Esophagus squamous epithelium (tissue), 5 donors: ENCODE measurements at regions not wholly inside any gene's neighbourhood (a gene's known extent, or its start where the extent isn't known, plus 50 kb on each side); places are given as distances from the start of the nearest gene placed in this dataset.

ENCODE experiments used
- DNase-seq: peaks from one replicate; lab custom pipeline; 2025; lab: John Stamatoyannopoulos, UW
- H3K27ac ChIP-seq, 4 donors: fragments of 200-600 bp; sonication (generic); one replicate each; pipeline ENCODE4 v1.5.1; 2016 to 2019; ENCODE audit warnings: mild to moderate bottlenecking in 1 of 4
- H3K27me3 ChIP-seq, 4 donors: fragments of 200-600 bp; sonication (generic); 1 replicate in 3 of 4; 2 replicates in 1 of 4; pipeline versions ENCODE4 v1.5.1 to v1.6.0; 2017 to 2021; ENCODE audit warnings: antibody characterized with exemption in 1 of 4
- H3K36me3 ChIP-seq, 3 donors: fragments of 200-600 bp; sonication (generic); one replicate each; pipeline ENCODE4 v1.5.1; 2016 to 2019
- H3K4me1 ChIP-seq, 3 donors: fragments of 200-600 bp; sonication (generic); one replicate each; pipeline ENCODE4 v1.5.1; 2017 to 2019
- H3K4me3 ChIP-seq, 4 donors: fragments of 200-600 bp; sonication (generic); 1 replicate in 3 of 4; 2 replicates in 1 of 4; pipeline ENCODE4 v1.5.1; 2016 to 2019; ENCODE audit warnings: mild to moderate bottlenecking in 2 of 4, moderate library complexity in 1 of 4
- H3K9me3 ChIP-seq, 3 donors: fragments of 200-600 bp; sonication (generic); one replicate each; pipeline ENCODE4 v1.5.1; 2016 to 2019
- CTCF ChIP-seq, 6 experiments: fragments of 450-650 bp in 4 of 6; fragments of 200-600 bp in 2 of 6; sonication (generic) in 2 of 6; IDR thresholded peaks; one replicate each; pipeline ENCODE4 v1.5.1; 2016 to 2019; ENCODE audit warnings: antibody characterized with exemption in 6 of 6, mild to moderate bottlenecking in 4 of 6, moderate library complexity in 4 of 6
- POLR2A ChIP-seq, 4 donors: fragments of 450-650 bp; IDR thresholded peaks; one replicate each; pipeline ENCODE4 v1.6.1; 2017; ENCODE audit warnings: antibody characterized with exemption in 4 of 4, mild to moderate bottlenecking in 4 of 4, moderate library complexity in 3 of 4
- WGBS, 2 donors: methylation state at CpG; one replicate each; pipeline ENCODE4 v1.1.5; 2018; 5-methylcytosine and 5-hydroxymethylcytosine counted together
- intact Hi-C: fragments of 100-400 bp; cut with DNase I; formaldehyde crosslinking; loops from one replicate; pipeline ENCODE4 v1.15.0; 2022
- donor health status: DM: yes; HTN: yes; CAD: no.

GRCh38 chr11:34830648-34831047, 85.5 kb downstream of the APIP start:
- intact Hi-C loops: no loop called here
- Histone ChIP-seq H3K9me3 (no peaks in the 10 kb centered on the region), H3K36me3 (no peaks in the 10 kb centered on the region), H3K4me1 (peaks cover 7 to 35% (median 10%) of the 10 kb centered on the region in 3 donors), H3K27me3 (no peaks in the 10 kb centered on the region), H3K27ac (no peak overlapping the region), H3K4me3 (no peak overlapping the region)
- TF ChIP-seq POLR2A (IDR thresholded peaks at IDR 0.05): no peak
- no peak for TF ChIP-seq CTCF (IDR thresholded peaks at IDR 0.05)
- no peak for DNase-seq
- 66 to 70% methylated on average over 8 of the region's 8 CpGs for WGBS, 2 donors

- Histone ChIP-seq H3K36me3 (no peaks in the 10 kb centered on the region), H3K9me3 (no peaks in the 10 kb centered on the region), H3K27ac (no peak overlapping the region), H3K4me1 (peaks cover 9 to 38% (median 11%) of the 10 kb centered on the region in 3 donors), H3K4me3 (no peak overlapping the region), H3K27me3 (no peaks in the 10 kb centered on the region)
- intact Hi-C loops: no loop called here
- DNase-seq: no peak
- no peak for TF ChIP-seq POLR2A (IDR thresholded peaks at IDR 0.05)
- no peak for TF ChIP-seq CTCF (IDR thresholded peaks at IDR 0.05)
- WGBS, 2 donors: 71 to 88% methylated on average over 1 to 5 of the region's 5 CpGs
Observed at GRCh38 chr11:34830035-34830434, 86.1 kb downstream of the APIP start.

GRCh38 chr11:34827228-34827627, 89.0 kb downstream of the APIP start:
- no peaks in the 10 kb centered on the region for H3K27me3 ChIP-seq
- intact Hi-C loops: no loop called here
- H3K36me3 ChIP-seq: no peaks in the 10 kb centered on the region
- no peak overlapping the region for H3K4me3 ChIP-seq
- TF ChIP-seq POLR2A (IDR thresholded peaks at IDR 0.05): no peak
- no peak for TF ChIP-seq CTCF (IDR thresholded peaks at IDR 0.05)
- H3K9me3 ChIP-seq: no peaks in the 10 kb centered on the region
- H3K4me1 ChIP-seq: peaks cover 13 to 45% (median 14%) of the 10 kb centered on the region in 3 donors
- H3K27ac ChIP-seq: no peak overlapping the region
- no peak for DNase-seq
- 85 to 100% methylated on average over 1 of the region's 1 CpG for WGBS, 2 donors

GRCh38 chr11:34826384-34826726, 89.8 kb downstream of the APIP start:
- H3K36me3 ChIP-seq: no peaks in the 10 kb centered on the region
- intact Hi-C loops: no loop called here
- WGBS, 2 donors: 22 to 40% methylated on average over 1 of the region's 1 CpG
- no peak for DNase-seq
- TF ChIP-seq CTCF (IDR thresholded peaks at IDR 0.05) (no peak), POLR2A (IDR thresholded peaks at IDR 0.05) (no peak)
- H3K27me3 ChIP-seq: no peaks in the 10 kb centered on the region
- no peak overlapping the region for H3K4me3 ChIP-seq
- H3K27ac ChIP-seq: peak overlapping the region; percentile 36 to 79 (median 69)
- H3K9me3 ChIP-seq: no peaks in the 10 kb centered on the region
- peaks cover 13 to 46% (median 16%) of the 10 kb centered on the region in 3 donors for H3K4me1 ChIP-seq

GRCh38 chr11:34825670-34826383, 90.4 kb downstream of the APIP start:
- H3K9me3 ChIP-seq: no peaks in the 10 kb centered on the region
- peak overlapping the region; percentile 36 to 79 (median 69) for H3K27ac ChIP-seq
- no peak overlapping the region for H3K4me3 ChIP-seq
- H3K4me1 ChIP-seq: peaks cover 13 to 46% (median 16%) of the 10 kb centered on the region in 3 donors
- DNase-seq: no peak
- no peaks in the 10 kb centered on the region for H3K36me3 ChIP-seq
- no peak for TF ChIP-seq CTCF (IDR thresholded peaks at IDR 0.05)
- TF ChIP-seq POLR2A (IDR thresholded peaks at IDR 0.05): no peak
- no peaks in the 10 kb centered on the region for H3K27me3 ChIP-seq
- WGBS, 2 donors: 68 to 80% methylated on average over 5 to 7 of the region's 7 CpGs
- intact Hi-C loops: no loop called here
